GM12874 (cell line): ENCODE measurements at regions not wholly inside any gene's neighbourhood (a gene's known extent, or its start where the extent isn't known, plus 50 kb on each side); places are given as distances from the start of the nearest gene placed in this dataset.

Source experiments
- CTCF ChIP-seq: IDR thresholded peaks from 2 replicates; pipeline ENCODE4 v1.5.1; 2011; ENCODE audit warnings: low read depth, mild to moderate bottlenecking, control low read depth, low read length, moderate library complexity; ENCODE audit not compliant: insufficient read depth

DNA sequence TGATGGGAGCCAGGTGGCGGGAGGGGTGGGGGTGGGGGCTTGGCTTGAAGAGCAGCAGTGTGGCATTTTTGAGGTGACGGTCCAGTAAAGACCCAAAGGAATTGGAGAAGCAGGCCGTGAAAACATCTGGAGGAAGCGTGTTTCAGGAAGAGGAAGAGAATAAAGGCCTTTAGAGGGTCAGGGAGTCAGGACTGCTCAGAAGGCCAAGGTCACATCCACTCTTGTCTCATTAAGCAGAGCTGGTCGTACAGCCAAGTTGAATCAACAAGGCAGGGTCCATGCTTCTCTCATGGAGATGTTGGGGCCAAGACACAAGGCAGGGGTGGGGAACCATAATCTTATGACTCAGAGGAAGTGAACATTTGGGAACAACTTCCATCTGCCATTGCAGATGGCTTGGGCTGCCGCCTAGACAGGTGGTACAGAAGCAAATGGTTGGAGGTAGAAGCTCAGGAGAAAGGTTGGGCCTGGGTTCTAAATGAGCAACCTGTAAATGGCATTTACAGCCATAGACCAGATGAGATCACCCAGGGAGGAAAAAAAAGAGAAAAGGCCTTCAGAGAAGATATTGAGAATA, 179.6 kb downstream of the TTLL2 start:
- no peak for TF ChIP-seq CTCF

- no peak for TF ChIP-seq CTCF
These were observed 180.3 kb downstream of the TTLL2 start for GRCh38 chr6:167505199-167505598.

GRCh38 chr6:167505782-167506181, 180.9 kb downstream of the TTLL2 start:
- no peak for TF ChIP-seq CTCF

DNA sequence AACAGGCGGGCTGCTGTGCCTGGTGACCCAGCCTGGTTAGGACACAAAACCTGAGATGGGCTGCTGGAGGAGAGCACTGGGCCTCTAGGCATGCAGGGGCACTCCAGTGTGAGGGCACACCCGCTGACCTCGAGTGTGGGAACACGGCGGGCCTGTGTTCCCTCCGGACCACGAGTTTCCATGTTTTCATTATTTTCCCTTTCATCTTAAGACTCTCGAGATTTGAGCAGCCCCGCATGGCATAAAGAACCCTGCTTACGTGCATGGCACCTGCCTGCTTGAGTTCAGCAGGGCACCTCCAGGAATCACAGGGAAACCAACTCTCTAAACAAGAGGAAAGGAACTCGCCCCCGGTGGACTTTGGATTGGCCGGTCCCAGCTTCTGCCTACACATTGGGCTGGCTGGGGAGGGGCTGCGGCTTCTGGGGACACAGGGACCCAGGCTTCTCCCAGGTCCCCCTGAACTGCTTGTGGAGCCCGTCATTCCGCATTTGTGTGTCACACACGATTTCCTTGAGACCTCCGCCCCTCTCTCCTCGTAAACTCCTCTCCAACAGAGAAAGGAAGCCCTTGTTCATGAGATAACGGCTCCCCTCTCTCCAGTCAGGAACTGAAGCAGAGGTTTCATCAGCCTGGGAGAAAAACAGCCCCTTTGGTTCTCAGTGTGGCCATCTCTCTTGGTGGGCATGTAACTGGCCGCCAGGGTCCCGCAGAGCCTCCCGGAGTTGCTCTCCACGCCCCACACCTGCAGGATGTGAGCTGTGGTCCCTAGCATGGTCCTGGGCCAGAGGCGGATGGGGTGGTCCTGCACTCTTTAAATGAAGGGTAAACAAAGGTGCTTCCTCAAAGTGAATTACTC, 181.8 kb downstream of the TTLL2 start:
- TF ChIP-seq CTCF, result no peak

DNA sequence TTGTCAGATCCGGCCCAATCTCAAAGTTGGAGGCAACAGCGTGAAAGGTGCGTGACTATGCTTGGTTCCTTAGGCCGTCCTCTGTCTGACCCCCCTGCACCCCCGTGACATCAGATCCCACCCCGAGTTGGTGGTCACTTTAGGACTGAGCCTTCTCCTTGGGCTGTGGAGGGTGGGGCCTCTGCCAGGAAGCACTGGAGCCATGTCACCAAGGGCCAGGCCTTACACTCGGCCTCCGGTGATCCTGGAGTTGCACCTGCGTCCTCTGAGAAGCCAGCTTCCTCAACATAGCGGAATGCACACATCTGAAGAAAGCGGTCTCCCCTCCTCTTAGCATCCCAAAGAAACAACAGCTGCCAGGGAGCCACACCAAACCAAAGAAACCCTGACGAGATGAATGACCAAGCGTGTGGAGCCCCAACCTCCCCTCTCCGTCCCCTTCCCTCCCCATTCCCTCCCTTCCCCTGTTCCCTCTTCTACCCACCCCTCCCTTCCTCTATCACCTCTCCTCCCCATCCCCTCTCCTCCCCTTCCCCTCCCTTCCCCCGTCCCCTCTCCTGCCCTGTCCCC, 182.6 kb downstream of the TTLL2 start:
- TF ChIP-seq CTCF, result no peak

GRCh38 chr6:167508919-167509852, 184.3 kb downstream of the TTLL2 start:
- TF ChIP-seq CTCF, result no peak

- no peak for TF ChIP-seq CTCF
These were observed 185.0 kb downstream of the TTLL2 start for GRCh38 chr6:167509853-167510220.
